Stimulated activated naive CD4-positive, alpha-beta T cell treated with Interleukin-2 at 50 U/mL for 16 hours (primary cell): ENCODE measurements at regions not wholly inside any gene's neighbourhood (a gene's known extent, or its start where the extent isn't known, plus 50 kb on each side); places are given as distances from the start of the nearest gene placed in this dataset.
"Not testable (repeated sequence)": the region's sequence is repeated elsewhere in the genome, so short reads cannot be mapped to it uniquely, and the experiment has no call there.

ENCODE experiments used
- DNase-seq: peaks from one replicate; lab custom pipeline; 2025; lab: John Stamatoyannopoulos, UW

GRCh38 chr10:35896001-35896400, 253.9 kb upstream of the FZD8 start:
- DNase-seq, result no peak

GRCh38 chr10:35895331-35895730, 253.2 kb upstream of the FZD8 start:
- no peak for DNase-seq

- DNase-seq, result no peak
Observed at GRCh38 chr10:35892526-35892925, 250.4 kb upstream of the FZD8 start.

GRCh38 chr10:35890676-35891495, 248.8 kb upstream of the FZD8 start:
- no peak for DNase-seq

GRCh38 chr10:35889971-35890675, 248.0 kb upstream of the FZD8 start:
- DNase-seq, result no peak

GRCh38 chr10:35889226-35889625, 247.1 kb upstream of the FZD8 start:
- no peak for DNase-seq

GRCh38 chr10:35888400-35888799, 246.3 kb upstream of the FZD8 start:
- DNase-seq, result no peak

- DNase-seq, result no peak
Observed at GRCh38 chr10:35887685-35888084, 245.6 kb upstream of the FZD8 start.

GRCh38 chr10:35885076-35885475, 243.0 kb upstream of the FZD8 start:
- no peak for DNase-seq

GRCh38 chr10:35884657-35885071, 242.6 kb upstream of the FZD8 start:
- DNase-seq, result no peak

- no peak for DNase-seq
Observed at GRCh38 chr10:35882422-35883150, 240.5 kb upstream of the FZD8 start.

- no peak for DNase-seq
Observed at GRCh38 chr10:35881320-35881719, 239.2 kb upstream of the FZD8 start.

GRCh38 chr10:35876248-35876647, 234.2 kb upstream of the FZD8 start:
- no peak for DNase-seq

GRCh38 chr10:35875016-35875676, 233.1 kb upstream of the FZD8 start:
- DNase-seq, result no peak

GRCh38 chr10:35874311-35875015, 232.4 kb upstream of the FZD8 start:
- DNase-seq, result no peak

GRCh38 chr10:35872671-35873070, 230.6 kb upstream of the FZD8 start:
- no peak for DNase-seq

- no peak for DNase-seq
Observed at GRCh38 chr10:35870665-35871310, 228.7 kb upstream of the FZD8 start.

- DNase-seq, result not testable (repeated sequence)
Observed at GRCh38 chr10:35858676-35859283, 216.7 kb upstream of the FZD8 start.

GRCh38 chr10:35857860-35858259, 215.8 kb upstream of the FZD8 start:
- no peak for DNase-seq

GRCh38 chr10:35855155-35855947, 213.3 kb upstream of the FZD8 start:
- DNase-seq, result no peak
